ENCODE measurements at regions not wholly inside any gene's neighbourhood (a gene's known extent, or its start where the extent isn't known, plus 50 kb on each side); places are given as distances from the start of the nearest gene placed in this dataset.

- H3K27me3 Mint-ChIP-seq (ENCODE audit: unreplicated experiment), result no peaks in the 10 kb centered on the region
- H3K4me3 Mint-ChIP-seq (ENCODE audit: unreplicated experiment), result no peak overlapping the region
- DNase-seq (ENCODE audit: low spot score), result no peak
- no peaks in the 10 kb centered on the region for H3K36me3 Mint-ChIP-seq (ENCODE audit: low read depth, unreplicated experiment)
- H3K9me3 Mint-ChIP-seq (ENCODE audit: unreplicated experiment), result no peaks in the 10 kb centered on the region
- peaks cover 16% of the 10 kb centered on the region for H3K4me1 Mint-ChIP-seq (ENCODE audit: unreplicated experiment)
- TF ChIP-seq CTCF (IDR thresholded peaks at IDR 0.05; ENCODE audit: unreplicated experiment), result no peak
- H3K27ac Mint-ChIP-seq (ENCODE audit: unreplicated experiment), result no peak overlapping the region
These were observed 288.7 kb downstream of the ZSWIM6 start for GRCh38 chr5:61620699-61621182.

- H3K27me3 Mint-ChIP-seq (ENCODE audit: unreplicated experiment), result no peaks in the 10 kb centered on the region
- H3K36me3 Mint-ChIP-seq (ENCODE audit: low read depth, unreplicated experiment), result no peaks in the 10 kb centered on the region
- no peak overlapping the region for H3K27ac Mint-ChIP-seq (ENCODE audit: unreplicated experiment)
- no peak overlapping the region for H3K4me3 Mint-ChIP-seq (ENCODE audit: unreplicated experiment)
- no peak for TF ChIP-seq CTCF (IDR thresholded peaks at IDR 0.05; ENCODE audit: unreplicated experiment)
- peaks cover 16% of the 10 kb centered on the region for H3K4me1 Mint-ChIP-seq (ENCODE audit: unreplicated experiment)
- H3K9me3 Mint-ChIP-seq (ENCODE audit: unreplicated experiment), result no peaks in the 10 kb centered on the region
- DNase-seq (ENCODE audit: low spot score), result no peak
These were observed 289.2 kb downstream of the ZSWIM6 start for GRCh38 chr5:61621202-61621650.

GRCh38 chr5:61622156-61622555 lies 290.1 kb downstream of the ZSWIM6 start:
- Mint-ChIP-seq H3K4me3 (ENCODE audit: unreplicated experiment) (no peak overlapping the region), H3K9me3 (ENCODE audit: unreplicated experiment) (no peaks in the 10 kb centered on the region), H3K27me3 (ENCODE audit: unreplicated experiment) (no peaks in the 10 kb centered on the region), H3K36me3 (ENCODE audit: low read depth, unreplicated experiment) (no peaks in the 10 kb centered on the region), H3K27ac (ENCODE audit: unreplicated experiment) (no peak overlapping the region), H3K4me1 (ENCODE audit: unreplicated experiment) (peaks cover 22% of the 10 kb centered on the region)
- DNase-seq (ENCODE audit: low spot score), result no peak
- no peak for TF ChIP-seq CTCF (IDR thresholded peaks at IDR 0.05; ENCODE audit: unreplicated experiment)

GRCh38 chr5:61623401-61624069 lies 291.5 kb downstream of the ZSWIM6 start:
- TF ChIP-seq CTCF (IDR thresholded peaks at IDR 0.05; ENCODE audit: unreplicated experiment), result no peak
- Mint-ChIP-seq H3K36me3 (ENCODE audit: low read depth, unreplicated experiment) (no peaks in the 10 kb centered on the region), H3K4me1 (ENCODE audit: unreplicated experiment) (peaks cover 34% of the 10 kb centered on the region), H3K27me3 (ENCODE audit: unreplicated experiment) (no peaks in the 10 kb centered on the region), H3K27ac (ENCODE audit: unreplicated experiment) (no peak overlapping the region), H3K9me3 (ENCODE audit: unreplicated experiment) (no peaks in the 10 kb centered on the region), H3K4me3 (ENCODE audit: unreplicated experiment) (no peak overlapping the region)
- peak; percentile 54 for DNase-seq (ENCODE audit: low spot score)

- Mint-ChIP-seq H3K4me1 (ENCODE audit: unreplicated experiment) (peaks cover 34% of the 10 kb centered on the region), H3K36me3 (ENCODE audit: low read depth, unreplicated experiment) (no peaks in the 10 kb centered on the region), H3K27me3 (ENCODE audit: unreplicated experiment) (no peaks in the 10 kb centered on the region), H3K9me3 (ENCODE audit: unreplicated experiment) (no peaks in the 10 kb centered on the region), H3K4me3 (ENCODE audit: unreplicated experiment) (peak overlapping the region; percentile 82), H3K27ac (ENCODE audit: unreplicated experiment) (no peak overlapping the region)
- DNase-seq (ENCODE audit: low spot score), result no peak
- no peak for TF ChIP-seq CTCF (IDR thresholded peaks at IDR 0.05; ENCODE audit: unreplicated experiment)
These were observed 292.6 kb downstream of the ZSWIM6 start for GRCh38 chr5:61624553-61625136.
